Neural cell (in vitro differentiated cells): ENCODE measurements at regions not wholly inside any gene's neighbourhood (a gene's known extent, or its start where the extent isn't known, plus 50 kb on each side); places are given as distances from the start of the nearest gene placed in this dataset.

ENCODE experiments used
- H2AFZ ChIP-seq: fragments of 200-600, 300-800 bp; sonication (generic), shearing (Covaris generic); 2 replicates; pipeline ENCODE4 v1.6.0; 2014; ENCODE audit warnings: low read depth, mild to moderate bottlenecking, antibody characterized with exemption, low read length, moderate library complexity
- H3F3A ChIP-seq: fragments of 200-600 bp; shearing (Covaris generic); 2 replicates; pipeline ENCODE4 v1.6.1; 2016; ENCODE audit warnings: mild to moderate bottlenecking, moderate library complexity, mixed read lengths, antibody characterized with exemption, low read length; ENCODE audit not compliant: insufficient read depth, poor library complexity, severe bottlenecking
- H3K27ac ChIP-seq: fragments of 200-600, 300-800 bp; sonication (generic), shearing (Covaris generic); 2 replicates; pipeline ENCODE4 v1.5.1; 2014; ENCODE audit warnings: mild to moderate bottlenecking, low read length, moderate library complexity
- H3K27me3 ChIP-seq: fragments of 300-800, 200-600 bp; sonication (generic), shearing (Covaris generic); 2 replicates; pipeline ENCODE4 v1.6.0; 2014; ENCODE audit warnings: mild to moderate bottlenecking, low read depth, low read length, moderate library complexity; ENCODE audit not compliant: insufficient read depth
- H3K36me3 ChIP-seq: fragments of 300-800, 200-600 bp; sonication (generic), shearing (Covaris generic); 2 replicates; pipeline ENCODE4 v1.5.1; 2014; ENCODE audit warnings: mild to moderate bottlenecking, antibody characterized with exemption, low read length, moderate library complexity; ENCODE audit not compliant: insufficient read depth
- H3K4me2 ChIP-seq: fragments of 300-800, 200-600 bp; sonication (generic), shearing (Covaris generic); 2 replicates; pipeline ENCODE4 v1.6.0; 2014; ENCODE audit warnings: mild to moderate bottlenecking, low read length
- H3K4me3 ChIP-seq: fragments of 300-800, 200-600 bp; sonication (generic), shearing (Covaris generic); 2 replicates; pipeline ENCODE4 v1.5.1; 2014; ENCODE audit warnings: mild to moderate bottlenecking, low read length, moderate library complexity
- H3K79me2 ChIP-seq: fragments of 200-600 bp; shearing (Covaris generic); replicated peaks from 2 replicates; pipeline ENCODE4 v1.6.0; 2014; ENCODE audit warnings: mild to moderate bottlenecking, low read length, moderate library complexity; ENCODE audit not compliant: insufficient read depth
- H3K9ac ChIP-seq: fragments of 300-800, 200-600 bp; sonication (generic), shearing (Covaris generic); 2 replicates; pipeline ENCODE4 v1.6.1; 2016; ENCODE audit warnings: mild to moderate bottlenecking, low read length, mixed read lengths
- H3K9me2 ChIP-seq: fragments of 200-600 bp; shearing (Covaris generic); 2 replicates; pipeline ENCODE4 v1.6.1; 2016; ENCODE audit warnings: mild to moderate bottlenecking, low read length, mixed read lengths; ENCODE audit not compliant: insufficient read depth
- H3K9me3 ChIP-seq: fragments of 200-600, 300-800 bp; sonication (generic), shearing (Covaris generic); 2 replicates; pipeline ENCODE4 v1.6.1; 2016; ENCODE audit warnings: mild to moderate bottlenecking, mixed run types, low read length, moderate library complexity, mixed read lengths
- H4K20me1 ChIP-seq: fragments of 200-600 bp; shearing (Covaris generic); 2 replicates; pipeline ENCODE4 v1.6.1; 2016; ENCODE audit warnings: mild to moderate bottlenecking, mixed run types; ENCODE audit not compliant: insufficient read depth
- CTCF ChIP-seq: fragments of 450-650 bp; IDR thresholded peaks from 2 replicates; pipeline ENCODE4 v1.5.1; 2014; ENCODE audit warnings: antibody characterized with exemption, mild to moderate bottlenecking, moderate library complexity; ENCODE audit not compliant: poor library complexity, severe bottlenecking
- EP300 ChIP-seq: fragments of 450-650 bp; conservative IDR thresholded peaks from 2 replicates; pipeline ENCODE4 v1.6.1; 2014; ENCODE audit warnings: antibody characterized with exemption, mild to moderate bottlenecking, moderate library complexity; ENCODE audit not compliant: poor library complexity, severe bottlenecking
- EZH2 ChIP-seq: fragments of 200-600, 300-800 bp; shearing (Covaris generic), sonication (generic); IDR thresholded peaks from 2 replicates; pipeline ENCODE4 v1.6.1; 2014; ENCODE audit warnings: antibody characterized with exemption, low read length, borderline replicate concordance, mild to moderate bottlenecking; ENCODE audit not compliant: insufficient read depth, poor library complexity, severe bottlenecking
- MXI1 ChIP-seq: fragments of 450-650 bp; conservative IDR thresholded peaks from 2 replicates; pipeline ENCODE4 v1.6.1; 2014; ENCODE audit warnings: antibody characterized with exemption, mild to moderate bottlenecking; ENCODE audit not compliant: poor library complexity, severe bottlenecking
- POLR2AphosphoS5 ChIP-seq: IDR thresholded peaks from 2 replicates; pipeline ENCODE4 v1.6.1; 2012
- RAD21 ChIP-seq: fragments of 450-650 bp; conservative IDR thresholded peaks from 2 replicates; pipeline ENCODE4 v1.6.1; 2014; ENCODE audit warnings: antibody characterized with exemption, mild to moderate bottlenecking, moderate library complexity
- REST ChIP-seq: IDR thresholded peaks from 2 replicates; pipeline ENCODE4 v1.6.1; 2012; ENCODE audit warnings: borderline replicate concordance
- SMC3 ChIP-seq: fragments of 450-650 bp; conservative IDR thresholded peaks from 2 replicates; pipeline ENCODE4 v1.6.1; 2014; ENCODE audit warnings: antibody characterized with exemption, mild to moderate bottlenecking, moderate library complexity; ENCODE audit not compliant: poor library complexity
- TAF1 ChIP-seq: IDR thresholded peaks from 2 replicates; pipeline ENCODE4 v1.6.1; 2012; ENCODE audit warnings: low read depth

- H3K9ac ChIP-seq, result no peak overlapping the region
Observed at GRCh38 chr11:130815097-130815802, 101.0 kb downstream of the SNX19 start.

DNA sequence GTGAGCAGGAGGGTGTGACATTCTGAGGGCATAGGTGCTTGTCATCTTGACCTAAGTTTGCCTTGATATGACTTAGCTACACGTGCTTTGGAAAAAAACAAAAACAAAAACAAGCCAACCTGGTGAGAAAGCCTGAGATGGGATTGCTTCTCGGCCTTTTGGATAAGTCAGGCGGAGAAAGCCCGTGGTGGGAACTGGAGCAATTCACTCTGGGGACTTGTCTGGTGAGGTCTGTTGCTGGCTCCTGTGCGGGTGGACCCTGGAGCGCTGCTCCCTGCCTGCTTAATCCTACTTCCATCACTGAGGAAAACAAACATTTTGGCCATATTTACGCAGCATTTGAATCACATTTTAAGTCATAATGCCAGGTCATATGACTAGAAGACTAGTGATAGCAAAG lies 100.3 kb downstream of the SNX19 start:
- no peaks in the 10 kb centered on the region for H3K9me3 ChIP-seq
- no peaks in the 10 kb centered on the region for H4K20me1 ChIP-seq
- no peaks in the 10 kb centered on the region for H3K27me3 ChIP-seq
- H3K4me3 ChIP-seq, result no peak overlapping the region
- H3K36me3 ChIP-seq, result no peaks in the 10 kb centered on the region
- H3K9ac ChIP-seq, result no peak overlapping the region
- H3K4me2 ChIP-seq, result no peak overlapping the region
- H3K27ac ChIP-seq, result no peak overlapping the region
- no peak overlapping the region for H2AFZ ChIP-seq
- no peaks in the 10 kb centered on the region for H3F3A ChIP-seq
- no peaks in the 10 kb centered on the region for H3K9me2 ChIP-seq
- H3K79me2 ChIP-seq, result no peaks in the 10 kb centered on the region
- no peak for TF ChIP-seq TAF1
- TF ChIP-seq REST, result no peak
- no peak for TF ChIP-seq CTCF
- TF ChIP-seq EZH2, result no peak
- TF ChIP-seq SMC3, result no peak

More at GRCh38 chr11:130815097-130815802, 101.0 kb downstream of the SNX19 start:
- Histone ChIP-seq H3K27me3 (no peaks in the 10 kb centered on the region), H3K9me3 (no peaks in the 10 kb centered on the region), H3K36me3 (no peaks in the 10 kb centered on the region), H3K4me2 (no peak overlapping the region), H3F3A (no peaks in the 10 kb centered on the region), H3K79me2 (no peaks in the 10 kb centered on the region), H3K9me2 (no peaks in the 10 kb centered on the region), H3K27ac (no peak overlapping the region), H2AFZ (no peak overlapping the region), H3K4me3 (no peak overlapping the region), H4K20me1 (no peaks in the 10 kb centered on the region)
- TF ChIP-seq RAD21 (no peak), MXI1 (no peak), EZH2 (no peak), CTCF (no peak), TAF1 (no peak), REST (no peak), SMC3 (no peak), EP300 (no peak), POLR2AphosphoS5 (no peak)
